ENCODE measurements at regions not wholly inside any gene's neighbourhood (a gene's known extent, or its start where the extent isn't known, plus 50 kb on each side); places are given as distances from the start of the nearest gene placed in this dataset.

DNA sequence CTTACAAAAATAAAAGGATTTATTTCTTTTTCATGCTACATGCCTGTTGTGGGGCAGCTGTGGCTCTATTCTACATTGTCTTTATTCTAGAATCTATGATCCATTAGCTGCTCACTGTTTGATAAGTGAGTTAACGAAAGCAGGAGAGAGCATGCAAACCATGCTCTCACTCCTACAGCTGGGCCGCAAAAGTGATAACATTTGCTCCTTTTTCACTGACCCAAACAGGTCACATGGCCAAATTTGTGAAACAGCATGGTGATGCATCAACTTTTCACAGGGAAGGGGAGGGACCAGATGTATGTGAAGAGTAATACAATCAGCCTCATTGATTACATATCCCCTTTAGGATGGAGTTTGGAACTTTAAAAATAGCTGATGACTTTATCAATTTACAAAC is 456.9 kb upstream of the SYT1 start:
- DNase-seq: no peak

DNA sequence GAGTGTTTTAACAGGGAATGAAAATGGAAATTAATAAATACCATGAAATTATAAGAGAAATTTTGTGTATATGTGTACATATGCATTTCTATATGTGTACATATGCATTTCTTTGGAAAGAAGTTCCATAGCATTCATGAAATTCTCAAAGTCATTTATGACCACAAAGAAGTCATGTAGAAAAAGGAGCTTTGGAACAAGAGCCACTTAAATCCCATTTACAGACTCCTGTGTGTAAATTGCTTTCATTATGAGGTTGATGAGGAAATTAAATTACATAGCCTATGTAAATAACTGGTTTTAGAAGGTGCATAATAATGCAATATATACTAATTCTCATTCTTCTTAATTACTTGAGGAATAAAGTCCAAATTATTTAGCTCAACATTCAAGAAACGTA is 450.5 kb upstream of the SYT1 start:
- DNase-seq: no peak

GRCh38 chr12:78418919-78419318 is 445.7 kb upstream of the SYT1 start:
- DNase-seq: no peak

DNA sequence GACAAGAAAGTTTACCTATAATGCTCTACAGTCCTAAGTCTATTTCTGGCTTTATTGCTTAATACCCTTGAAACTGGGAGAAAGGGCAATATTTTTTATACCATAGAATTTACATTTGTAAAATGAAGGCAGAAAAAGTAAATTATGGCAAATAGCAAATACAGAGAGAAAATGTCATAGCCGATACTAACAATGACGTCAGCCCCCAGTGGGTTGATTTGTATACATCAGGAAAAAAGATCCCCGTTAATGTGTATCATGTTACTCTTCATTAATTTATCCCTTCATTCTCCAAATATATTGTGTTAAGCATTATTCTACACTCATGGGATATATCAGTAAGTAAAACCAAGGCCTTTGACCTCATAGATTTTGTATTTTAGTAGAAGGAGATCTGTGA is 445.1 kb upstream of the SYT1 start:
- no peak for DNase-seq

- DNase-seq: peak in 1 of 2 experiments; percentile 58
These were observed 443.6 kb upstream of the SYT1 start for GRCh38 chr12:78420991-78421390.

DNA sequence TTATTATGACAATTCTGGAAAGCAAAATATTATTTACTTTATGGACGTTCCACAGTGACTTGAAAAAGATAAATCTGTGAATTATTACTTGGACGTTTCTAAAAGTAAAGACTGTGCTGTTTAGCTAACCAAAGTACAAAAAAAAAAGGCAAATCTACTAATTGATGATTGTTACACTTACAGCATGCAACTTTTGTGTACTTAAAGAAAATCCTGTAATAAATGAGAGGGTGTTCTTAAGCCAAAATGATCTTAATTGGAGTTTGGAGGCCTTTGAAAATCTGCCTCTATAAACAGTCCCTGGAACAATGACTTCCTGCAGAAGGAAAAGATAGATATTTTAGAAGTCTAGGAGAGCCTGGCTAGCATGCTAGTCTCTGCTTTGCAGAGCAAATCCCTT is 434.0 kb upstream of the SYT1 start:
- no peak for DNase-seq

GRCh38 chr12:78431931-78432330 is 432.6 kb upstream of the SYT1 start:
- no peak for DNase-seq

GRCh38 chr12:78439666-78440065 is 424.9 kb upstream of the SYT1 start:
- no peak for DNase-seq

DNA sequence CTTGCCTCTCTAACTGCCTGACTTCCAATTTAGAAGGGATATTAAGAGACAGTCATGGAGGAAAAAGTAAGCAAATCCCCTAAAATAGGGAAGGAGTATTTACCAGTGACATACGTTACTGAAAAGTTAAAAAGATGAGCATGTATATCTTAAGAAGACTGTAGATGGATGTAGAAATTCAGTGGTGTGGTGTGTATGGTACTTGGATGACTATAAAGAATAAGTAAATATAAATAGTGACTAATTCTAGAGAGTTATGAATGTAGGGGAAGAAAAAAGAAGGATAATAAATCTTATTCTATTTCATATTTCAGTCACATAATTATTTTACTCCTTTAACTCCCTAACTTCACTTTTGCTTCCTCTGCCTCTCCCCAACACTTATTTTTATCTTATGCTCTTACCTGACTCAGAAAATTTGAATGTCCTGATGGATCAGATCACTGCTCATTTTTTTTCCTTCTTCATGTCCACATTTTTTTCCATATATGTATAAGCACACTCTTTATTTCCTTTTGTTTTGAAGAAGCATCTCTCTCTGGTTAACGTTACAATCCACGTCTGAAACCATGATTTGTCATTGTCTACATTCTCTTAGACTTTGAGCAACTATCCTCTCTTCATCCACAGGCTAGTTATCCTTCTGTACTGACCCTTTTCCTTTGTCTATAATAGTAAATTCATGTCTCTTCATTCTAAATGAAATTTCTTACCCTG is 422.7 kb upstream of the SYT1 start:
- DNase-seq: no peak

DNA sequence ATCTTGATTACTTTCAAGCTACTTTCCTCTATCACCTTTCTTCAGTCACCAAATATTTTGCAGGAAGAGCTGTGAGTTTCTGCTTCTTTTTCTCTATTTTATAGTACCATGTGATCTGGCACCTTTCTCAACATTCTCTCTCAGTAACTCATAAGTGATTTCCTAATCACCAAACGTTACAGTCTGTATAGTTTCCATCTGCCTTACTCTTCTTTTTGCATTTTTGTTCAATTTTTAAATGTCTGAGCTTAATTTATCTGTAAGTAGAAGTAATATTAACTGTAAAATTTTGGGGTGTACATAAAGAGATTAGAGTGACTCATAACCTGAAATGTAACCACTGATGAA is 422.1 kb upstream of the SYT1 start:
- no peak for DNase-seq

GRCh38 chr12:78446555-78446954 is 418.0 kb upstream of the SYT1 start:
- no peak for DNase-seq

GRCh38 chr12:78447373-78447772 is 417.2 kb upstream of the SYT1 start:
- no peak for DNase-seq

DNA sequence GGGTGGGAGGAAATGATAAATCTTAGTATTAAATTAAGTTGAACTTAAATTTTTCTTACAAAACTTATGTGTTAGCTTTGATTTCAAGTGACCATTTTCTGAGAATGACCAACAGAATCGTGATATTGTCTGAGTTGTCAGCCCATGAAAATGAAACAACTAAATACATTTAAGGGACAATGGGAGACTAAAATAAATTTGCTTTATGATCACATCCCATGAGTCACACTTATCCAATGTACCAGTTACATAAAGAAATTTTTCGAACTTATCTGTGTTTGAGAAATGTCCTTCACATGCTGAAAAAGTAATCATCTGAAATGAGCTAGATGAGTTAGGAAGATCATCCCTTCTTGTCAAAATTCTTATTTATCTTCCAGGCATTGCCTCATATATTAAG is 415.9 kb upstream of the SYT1 start:
- DNase-seq: no peak

- no peak for DNase-seq
These were observed 408.6 kb upstream of the SYT1 start for GRCh38 chr12:78455991-78456390.

DNA sequence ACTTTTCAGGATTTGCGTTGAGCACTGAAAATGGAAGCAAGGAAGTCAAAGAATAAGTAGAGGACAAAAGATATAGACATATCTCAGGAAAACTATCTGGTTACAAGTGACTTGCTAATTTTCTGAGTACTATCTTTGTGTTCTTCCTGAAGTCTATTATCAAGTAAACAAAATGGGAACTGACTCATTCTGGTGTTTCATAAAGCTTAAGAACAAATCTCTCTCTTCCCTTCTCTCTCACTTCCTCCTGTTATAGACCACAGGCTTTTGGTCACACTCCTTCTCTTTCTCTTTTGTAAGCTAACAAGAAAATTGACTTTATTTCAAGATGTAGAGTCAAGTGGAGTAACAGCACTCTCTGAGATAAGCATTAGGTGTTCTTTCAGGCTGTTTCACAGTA is 406.6 kb upstream of the SYT1 start:
- no peak for DNase-seq

DNA sequence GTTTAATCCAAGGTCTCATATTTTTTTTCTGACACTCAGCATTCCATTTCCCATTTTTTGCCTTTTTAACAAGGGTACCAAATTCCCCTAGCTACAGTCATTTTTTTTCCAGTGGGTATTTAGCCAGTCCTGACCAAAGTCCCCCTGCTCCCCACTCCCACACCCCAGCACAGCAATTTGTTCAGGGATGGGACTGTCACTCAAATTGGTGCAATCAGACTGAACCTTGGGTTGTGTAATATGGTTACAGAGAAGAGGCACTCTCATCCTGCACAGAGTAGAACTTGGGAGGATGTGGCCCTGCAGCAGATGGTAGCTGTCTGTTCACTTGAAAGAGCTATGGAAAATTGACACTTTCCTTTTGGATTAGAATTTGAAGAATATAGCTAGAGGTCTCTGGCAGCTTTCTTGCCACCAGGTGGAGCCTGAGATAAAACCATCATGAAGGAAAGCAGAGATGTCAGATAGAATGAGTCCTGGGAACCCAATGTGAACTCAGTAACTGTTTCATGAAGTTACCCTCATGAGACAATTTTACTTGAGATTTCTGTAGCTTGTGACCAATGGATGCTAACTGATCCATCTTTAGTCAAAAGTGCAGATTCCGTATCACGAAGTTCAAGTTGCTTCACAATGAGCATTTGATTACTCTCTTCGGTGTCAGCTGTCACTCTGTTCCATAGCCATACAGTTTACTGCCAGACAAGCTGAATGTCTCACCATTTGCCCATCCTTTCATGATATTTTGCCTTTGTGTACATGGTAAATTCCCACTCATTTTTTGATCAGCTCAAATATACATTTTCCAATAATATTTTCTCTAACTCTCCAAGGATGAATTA is 394.0 kb upstream of the SYT1 start:
- peak; percentile 58 to 60 for DNase-seq

DNA sequence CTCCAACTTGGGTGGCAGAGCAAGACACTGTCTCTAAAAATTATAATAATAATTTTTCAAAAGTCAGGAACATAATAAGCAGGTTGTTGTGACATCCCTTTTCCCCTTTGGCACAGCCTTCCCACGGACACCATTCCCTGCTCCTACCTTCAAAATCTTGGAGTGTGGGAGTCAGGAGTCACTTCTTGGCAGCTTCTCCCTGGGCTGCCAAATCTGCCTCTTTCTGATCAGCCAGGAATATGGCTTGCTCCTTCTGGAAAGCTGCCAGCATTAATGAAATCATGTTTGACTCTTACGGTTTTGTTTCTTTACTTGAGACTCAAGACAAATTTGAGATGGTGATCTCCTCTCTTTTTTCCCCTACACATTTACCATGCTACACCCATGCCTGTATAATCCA is 391.4 kb upstream of the SYT1 start:
- DNase-seq: no peak

DNA sequence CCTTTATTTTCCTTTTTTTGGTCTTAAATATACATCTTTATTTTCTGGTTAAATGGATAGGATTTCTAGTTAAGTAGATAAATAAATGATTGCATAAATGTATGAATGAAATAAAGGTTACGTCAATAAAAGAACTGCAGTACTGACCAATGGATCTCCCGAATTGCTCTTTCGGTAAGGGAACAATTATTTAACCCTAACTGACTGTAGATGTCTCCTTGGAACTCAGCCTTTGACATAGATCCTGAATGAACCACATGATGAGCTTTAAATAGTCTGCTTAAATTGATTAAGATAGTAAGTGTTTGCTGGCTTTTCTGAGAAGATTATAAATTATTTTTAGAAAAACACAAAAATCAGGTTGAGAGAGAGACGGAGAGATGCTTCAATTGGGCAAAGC is 391.0 kb upstream of the SYT1 start:
- no peak for DNase-seq

DNA sequence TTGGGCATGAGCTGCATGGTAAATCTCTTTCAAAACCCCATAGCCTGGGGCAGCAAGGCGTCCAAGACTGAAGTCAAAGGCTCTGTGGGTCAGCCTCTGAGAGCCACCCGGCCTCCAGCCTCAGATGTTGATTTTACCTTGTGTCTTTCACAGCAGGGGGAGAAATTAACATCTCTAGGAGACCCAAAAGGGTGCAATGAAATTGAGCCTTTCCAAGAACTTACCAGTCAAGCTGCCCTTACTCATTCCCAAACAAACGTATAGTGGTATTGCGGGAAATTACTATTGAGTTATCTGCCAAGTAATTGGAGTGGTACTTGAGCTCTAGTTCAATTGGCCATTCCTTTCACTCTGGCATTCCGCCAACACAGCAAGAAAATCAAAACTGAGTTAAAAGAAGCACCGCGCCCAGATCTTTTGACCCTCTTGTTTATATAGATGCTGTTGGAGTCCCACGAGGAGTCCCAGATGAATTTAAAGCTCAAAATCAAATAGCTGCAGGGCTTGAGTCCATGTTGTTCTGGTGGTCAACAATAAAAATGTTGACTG is 380.7 kb upstream of the SYT1 start:
- peak in 1 of 2 experiments; percentile 15 for DNase-seq

DNA sequence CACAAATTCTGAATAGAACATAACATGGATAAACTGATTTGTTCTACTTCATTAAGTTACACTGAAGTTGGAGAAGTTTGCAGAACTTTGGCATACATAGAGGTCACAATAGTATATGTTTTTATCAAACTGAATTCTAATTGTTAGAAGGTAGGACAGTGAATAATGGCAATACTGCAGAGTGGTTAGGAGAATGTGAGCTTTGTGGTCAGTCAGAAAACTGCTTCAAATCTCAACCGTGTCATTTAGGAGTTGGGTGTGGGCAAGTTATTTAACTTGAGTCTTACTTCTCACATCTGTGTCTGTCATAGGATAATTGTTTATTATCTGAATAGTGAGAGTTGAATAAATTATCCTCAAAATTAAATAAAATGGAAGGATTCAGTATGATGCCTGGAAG is 374.6 kb upstream of the SYT1 start:
- no peak for DNase-seq

- DNase-seq: no peak
These were observed 373.7 kb upstream of the SYT1 start for GRCh38 chr12:78490861-78491260.

GRCh38 chr12:78494911-78495310 is 369.7 kb upstream of the SYT1 start:
- DNase-seq: no peak

- no peak for DNase-seq
These were observed 362.7 kb upstream of the SYT1 start for GRCh38 chr12:78501825-78502224.

DNA sequence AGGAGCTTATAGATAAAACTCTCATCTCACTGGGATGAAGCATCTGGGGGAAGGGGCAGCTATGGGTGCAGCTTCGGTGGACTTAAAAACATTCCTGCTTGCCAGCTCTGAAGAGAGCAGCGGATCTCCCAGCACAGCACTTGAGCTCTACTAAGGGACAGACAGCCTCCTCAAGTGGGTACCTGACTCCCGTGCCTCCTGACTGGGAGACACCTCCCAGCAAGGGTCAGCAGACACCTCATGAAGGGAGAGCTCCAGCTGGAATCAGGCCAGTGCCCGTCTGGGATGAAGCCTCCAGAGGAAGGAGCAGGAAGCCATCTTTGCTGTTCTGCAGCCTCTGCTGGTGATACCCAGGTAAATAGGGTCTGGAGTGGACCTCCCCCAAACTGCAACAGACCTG is 345.2 kb upstream of the SYT1 start:
- DNase-seq: no peak

Measured in NCI-H2081 (cell line).